NCI-H2029 (cell line): ENCODE measurements at regions not wholly inside any gene's neighbourhood (a gene's known extent, or its start where the extent isn't known, plus 50 kb on each side); places are given as distances from the start of the nearest gene placed in this dataset.
"Not testable (repeated sequence)": the region's sequence is repeated elsewhere in the genome, so short reads cannot be mapped to it uniquely, and the experiment has no call there.

Source experiments
- DNase-seq: peaks from one replicate; lab custom pipeline; 2025; lab: John Stamatoyannopoulos, UW

DNA sequence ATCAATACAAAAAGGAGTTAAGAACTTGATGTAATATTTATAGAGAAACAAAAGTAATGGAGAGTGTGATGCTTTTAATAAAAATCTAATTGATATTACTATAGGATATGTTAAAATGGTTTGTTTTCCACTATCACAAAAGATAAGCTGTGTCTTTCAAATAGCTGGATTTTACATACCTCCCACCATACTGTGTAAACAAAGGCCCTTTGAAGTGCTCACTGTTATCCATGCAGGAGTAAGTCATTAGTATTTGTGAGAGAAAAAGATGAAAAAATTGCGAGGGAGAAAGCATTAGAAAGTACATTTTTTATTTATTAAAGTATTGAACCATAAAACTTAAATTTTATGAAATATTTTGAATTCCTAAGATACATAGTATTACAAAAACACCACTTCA, 733.0 kb downstream of the GRIK2 start:
- no peak for DNase-seq

DNA sequence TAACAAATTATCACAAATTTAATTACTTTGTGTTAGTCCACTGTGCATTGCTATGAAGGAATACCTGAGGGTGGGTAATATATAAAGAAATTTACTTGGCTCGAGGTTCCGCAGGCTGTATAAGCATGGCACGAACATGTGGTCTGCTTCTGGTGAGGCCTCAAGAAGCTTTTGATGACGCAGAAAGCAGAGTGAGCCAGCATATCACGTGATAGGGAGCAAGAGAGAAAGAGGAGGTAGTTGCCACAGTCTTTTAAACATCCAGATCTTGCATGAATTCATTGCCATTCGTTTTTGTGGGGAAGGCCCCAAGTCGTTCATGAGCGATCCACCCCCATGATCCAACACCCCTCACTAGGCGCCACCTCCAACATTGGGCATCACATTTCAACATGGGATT, 733.7 kb downstream of the GRIK2 start:
- DNase-seq: no peak

DNA sequence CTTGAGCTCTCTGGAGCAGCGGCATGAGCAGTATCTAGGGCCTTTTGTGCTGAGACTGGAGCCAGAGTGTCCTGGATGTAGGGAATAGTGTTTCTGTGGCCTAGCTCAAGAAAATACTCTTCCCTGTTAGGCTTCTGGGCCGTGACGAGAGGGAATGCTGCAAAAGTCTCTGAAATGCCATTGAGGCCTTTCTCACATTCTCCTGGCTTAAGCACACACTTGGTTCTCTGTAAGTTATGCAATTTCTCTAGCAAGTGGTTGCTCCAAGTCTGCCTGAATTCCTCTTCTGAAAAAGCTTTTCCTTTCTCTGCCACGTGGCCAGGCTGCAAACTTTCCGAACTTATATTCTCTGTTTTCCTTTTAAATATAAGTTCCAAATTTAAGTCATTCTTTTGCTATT, 744.4 kb downstream of the GRIK2 start:
- no peak for DNase-seq

- DNase-seq: no peak
Observed at GRCh38 chr6:102149191-102149590, 755.7 kb downstream of the GRIK2 start.

DNA sequence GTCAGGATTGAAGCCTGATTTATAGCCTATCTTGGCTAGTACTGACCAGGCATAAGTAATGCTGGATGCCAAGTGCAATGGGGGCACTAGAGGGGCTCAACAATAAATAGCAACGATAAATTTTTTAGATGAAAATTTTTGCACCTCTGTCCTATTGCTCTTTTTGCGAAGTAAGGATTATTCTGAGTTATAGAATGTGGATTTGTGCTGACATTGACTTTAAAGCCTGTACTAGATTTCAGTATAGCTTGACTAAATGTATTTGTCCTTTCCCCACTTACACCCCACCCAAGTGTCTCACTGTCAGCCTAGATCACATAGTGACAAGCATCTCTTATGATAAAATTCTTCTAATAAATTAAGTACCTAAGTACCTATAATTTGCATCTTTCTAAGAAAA, 757.0 kb downstream of the GRIK2 start:
- no peak for DNase-seq

- DNase-seq: peak; percentile 26
Observed at GRCh38 chr6:102154176-102154575, 760.7 kb downstream of the GRIK2 start.

DNA sequence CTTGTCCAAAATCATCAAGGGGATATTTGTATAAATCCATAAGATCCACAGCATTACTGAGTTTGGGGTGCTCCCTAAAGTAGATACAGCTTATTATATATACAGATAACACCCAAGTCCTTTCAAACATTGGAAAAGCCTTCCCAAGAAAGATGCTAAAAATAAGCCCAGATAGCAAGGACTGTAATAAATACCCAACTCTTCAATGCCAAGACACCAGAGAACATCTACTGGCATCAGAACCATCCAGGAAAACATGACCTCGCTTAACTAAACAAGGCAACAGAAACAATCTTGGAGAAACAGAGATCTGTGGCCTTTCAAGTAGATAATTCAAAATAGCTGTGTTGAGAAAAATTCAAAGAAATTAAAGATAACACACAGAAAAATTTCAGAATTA, 761.4 kb downstream of the GRIK2 start:
- DNase-seq: no peak

- DNase-seq: not testable (repeated sequence)
Observed at GRCh38 chr6:102169802-102170201, 776.3 kb downstream of the GRIK2 start.

GRCh38 chr6:102187186-102187585, 793.7 kb downstream of the GRIK2 start:
- no peak for DNase-seq

GRCh38 chr6:102195311-102195710, 801.8 kb downstream of the GRIK2 start:
- no peak for DNase-seq

- DNase-seq: no peak
Observed at GRCh38 chr6:102197211-102197610, 803.7 kb downstream of the GRIK2 start.

DNA sequence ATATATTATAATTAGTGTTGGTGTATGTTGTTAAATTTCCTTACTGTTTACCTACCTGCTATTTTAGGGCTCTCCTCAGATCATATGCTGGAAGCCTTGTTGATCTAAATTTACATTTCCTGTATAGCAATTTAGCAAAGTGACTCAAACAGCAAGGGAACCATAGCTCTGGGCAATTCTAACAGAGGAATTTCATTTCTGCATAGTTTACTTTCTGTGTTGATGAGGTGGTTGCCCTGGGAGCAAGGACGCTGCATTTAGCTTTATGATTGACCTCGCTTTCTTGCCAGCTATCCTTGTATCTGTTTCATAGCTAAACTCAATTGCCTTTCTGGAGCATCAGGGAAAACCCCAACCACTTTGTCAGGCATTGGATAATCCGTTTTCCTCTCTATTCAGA, 810.8 kb downstream of the GRIK2 start:
- no peak for DNase-seq

DNA sequence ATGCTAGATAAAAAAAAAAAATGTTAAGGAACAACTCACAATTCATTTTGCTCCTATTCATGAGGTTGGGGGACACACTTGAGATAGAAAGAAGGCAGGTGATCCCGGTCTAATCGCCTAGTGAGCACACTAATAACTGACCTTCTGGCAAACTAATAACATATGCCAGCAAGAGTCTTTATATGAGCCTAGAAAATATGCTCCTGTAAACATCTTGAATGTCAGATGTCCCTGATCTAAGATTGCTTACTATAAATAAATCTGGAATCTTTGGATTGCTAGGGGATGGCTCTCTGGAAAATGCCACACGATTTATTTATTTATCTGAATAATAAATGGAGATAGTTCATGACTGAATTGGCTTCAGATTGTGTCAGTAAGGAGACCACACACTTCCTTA, 821.9 kb downstream of the GRIK2 start:
- DNase-seq: no peak

DNA sequence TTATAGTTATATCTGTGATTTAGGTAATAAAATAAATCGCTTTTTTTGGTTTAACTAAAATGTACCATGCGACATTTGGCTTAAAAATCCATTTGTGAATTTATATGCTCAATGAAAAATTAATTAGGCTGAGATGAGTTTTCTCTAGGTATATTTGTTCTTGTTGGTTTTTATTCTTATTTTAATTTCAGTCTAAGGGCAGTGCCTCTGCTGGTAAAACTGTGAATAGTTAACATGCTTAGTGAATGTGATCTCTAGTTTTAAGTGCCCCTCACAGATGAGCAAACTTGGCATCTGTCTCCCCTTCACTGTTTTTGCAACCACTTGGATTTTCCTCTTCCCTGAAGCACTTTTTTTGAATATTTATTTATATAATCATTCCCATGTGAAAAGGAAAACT, 822.7 kb downstream of the GRIK2 start:
- no peak for DNase-seq

DNA sequence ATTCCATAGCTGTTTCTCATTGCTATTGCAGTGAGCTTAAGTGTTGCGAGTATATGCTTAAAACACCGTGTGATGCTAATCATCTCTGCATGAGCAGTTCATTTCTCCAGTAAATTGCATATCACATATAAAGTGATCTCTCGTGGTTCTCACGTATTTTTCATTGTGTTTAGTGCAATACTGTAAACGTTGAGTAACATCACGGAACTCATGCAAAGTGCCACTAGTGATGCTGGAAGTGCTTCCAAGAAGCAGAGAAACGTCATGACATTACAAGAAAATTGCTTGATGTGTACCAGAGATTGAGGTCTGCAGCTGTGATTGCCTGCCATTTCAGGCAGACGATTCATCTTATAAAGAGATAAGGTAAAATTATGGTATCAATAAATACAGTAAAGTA, 830.4 kb downstream of the GRIK2 start:
- no peak for DNase-seq

- DNase-seq: no peak
Observed at GRCh38 chr6:102229271-102229670, 835.8 kb downstream of the GRIK2 start.
